GM21717 (cell line): ENCODE measurements at regions not wholly inside any gene's neighbourhood (a gene's known extent, or its start where the extent isn't known, plus 50 kb on each side); places are given as distances from the start of the nearest gene placed in this dataset.

Experiments
- ATAC-seq: cut with Tn5 transposase; IDR thresholded peaks from one replicate; pipeline ENCODE4 v1.9.1; 2021; ENCODE audit warnings: mild to moderate bottlenecking, moderate library complexity; ENCODE audit not compliant: unreplicated experiment

DNA sequence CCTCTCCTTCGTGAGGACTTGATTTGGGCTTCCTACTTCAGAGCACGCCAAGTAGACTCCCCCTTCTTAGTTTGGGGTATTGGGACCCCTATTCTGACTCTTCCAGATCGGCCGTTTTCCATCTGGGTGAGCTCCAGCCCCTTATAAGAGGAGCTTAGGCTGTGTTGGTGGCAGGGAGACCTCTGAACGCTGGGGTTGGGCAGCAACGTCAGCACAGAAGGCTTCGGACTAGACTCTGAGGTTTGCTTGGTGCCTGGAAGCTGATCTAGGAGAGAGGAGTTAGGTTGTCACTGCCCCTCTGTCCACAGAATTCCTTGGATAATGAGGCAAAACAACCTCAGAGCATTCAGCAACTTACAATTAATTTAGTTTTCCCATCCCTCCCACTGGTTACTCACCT is 99.2 kb upstream of the RTL1 start:
- ATAC-seq: no peak

DNA sequence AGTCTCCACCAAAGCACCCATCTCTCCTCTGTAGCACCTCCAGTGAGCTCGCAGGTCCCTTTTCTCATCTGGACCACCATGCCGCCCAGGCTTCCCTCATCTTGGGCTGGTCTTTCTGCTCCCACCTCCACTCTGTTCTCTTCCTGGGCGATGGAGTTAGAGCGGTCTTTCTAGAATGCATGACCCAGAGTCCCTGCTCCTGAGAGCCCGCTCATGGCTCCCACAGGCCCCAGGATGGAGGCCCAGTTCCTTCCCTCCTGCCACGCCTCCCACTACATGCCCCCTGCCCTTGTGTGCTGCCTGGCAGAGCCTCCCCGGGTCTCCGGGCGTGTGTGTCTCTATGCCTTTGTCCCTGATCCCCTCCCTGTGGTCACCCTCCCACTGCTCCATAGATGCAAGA is 100.7 kb upstream of the RTL1 start:
- ATAC-seq: no peak

DNA sequence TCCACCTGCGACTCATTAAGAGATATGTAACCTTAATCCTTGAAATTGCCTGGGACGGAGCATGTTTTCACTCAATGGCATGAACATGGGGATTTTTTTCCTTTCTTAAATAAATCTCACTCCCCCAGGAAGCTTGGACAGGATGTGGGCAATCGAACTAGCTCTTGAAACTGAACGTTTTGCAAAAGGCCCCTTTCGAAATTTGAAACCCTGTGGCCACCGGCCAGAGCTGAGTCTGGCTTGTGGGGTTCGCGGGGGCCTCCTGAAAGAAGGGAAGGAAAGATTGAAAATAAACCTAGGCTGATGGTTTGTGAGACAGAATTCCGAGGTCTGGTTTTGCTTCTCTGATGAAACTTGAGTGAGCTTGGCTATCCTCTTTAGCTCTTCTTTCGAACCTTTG is 101.4 kb upstream of the RTL1 start:
- ATAC-seq: no peak

DNA sequence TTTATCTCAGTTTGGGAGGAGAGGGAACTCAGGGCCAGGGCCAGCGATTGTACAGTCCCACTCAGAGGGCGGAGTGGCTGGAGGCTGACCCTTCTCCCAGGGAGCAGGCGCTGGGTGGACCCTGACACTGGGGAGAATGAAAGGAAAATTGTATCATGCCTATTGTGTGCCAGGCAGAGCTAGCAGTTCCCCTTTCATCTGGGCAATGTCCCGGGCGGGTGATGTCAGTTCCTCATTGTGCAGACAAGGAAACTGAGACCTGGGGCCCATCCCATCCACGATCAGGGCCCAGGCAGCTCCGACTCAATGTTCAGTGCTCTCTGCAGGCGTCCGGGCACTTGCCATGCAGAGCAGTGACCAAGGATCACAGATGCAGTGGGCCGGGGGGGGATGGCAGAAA is 101.9 kb upstream of the RTL1 start:
- no peak for ATAC-seq

DNA sequence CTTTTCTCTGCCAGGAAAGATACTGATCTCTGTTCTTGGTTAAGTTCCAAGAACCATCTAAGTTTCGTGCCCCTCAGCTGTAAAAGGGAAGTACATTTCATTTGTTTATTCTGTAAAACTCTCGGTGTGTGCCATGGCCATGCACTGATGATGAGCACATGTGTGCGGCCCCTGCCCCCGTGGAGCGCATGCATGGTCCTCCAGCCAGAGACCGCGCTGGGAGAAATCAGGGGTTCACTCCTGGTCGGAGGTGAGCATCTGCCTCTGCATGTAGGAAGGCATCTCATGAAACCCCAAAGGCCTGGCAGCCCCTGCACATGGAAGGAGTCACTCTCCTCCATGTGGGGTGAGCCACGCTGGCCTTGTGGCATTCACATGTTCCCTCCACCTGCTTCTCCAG is 102.5 kb upstream of the RTL1 start:
- no peak for ATAC-seq

DNA sequence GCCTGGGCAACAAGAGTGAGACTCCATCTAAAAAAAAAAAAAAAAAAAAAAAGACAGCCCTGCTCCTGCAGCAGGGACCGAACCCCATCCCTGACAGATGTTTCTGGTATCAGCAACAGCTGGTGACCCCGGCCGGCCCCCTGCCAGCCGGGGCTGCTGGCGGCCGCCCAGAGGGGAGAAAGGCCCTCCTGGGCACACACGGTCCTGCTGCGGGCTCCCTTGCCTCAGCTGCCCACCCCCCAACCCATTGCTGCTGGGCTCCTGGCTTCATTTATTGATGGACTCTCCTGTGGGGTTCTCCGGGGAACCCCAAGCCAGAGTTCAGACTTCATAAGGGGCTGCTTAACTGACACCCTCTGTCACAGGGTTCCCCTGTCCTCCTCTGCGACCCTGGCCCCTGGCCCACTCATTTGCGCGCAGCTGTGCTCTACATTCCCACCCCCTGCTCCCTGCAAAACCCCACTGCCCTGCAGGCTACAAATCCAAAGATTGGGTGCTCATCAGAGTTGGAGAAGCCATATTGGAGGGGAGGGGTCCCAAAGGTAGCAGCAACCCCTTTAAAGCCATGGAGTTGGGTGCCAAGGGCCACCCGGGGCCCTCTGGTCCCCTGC is 103.6 kb upstream of the RTL1 start:
- no peak for ATAC-seq

DNA sequence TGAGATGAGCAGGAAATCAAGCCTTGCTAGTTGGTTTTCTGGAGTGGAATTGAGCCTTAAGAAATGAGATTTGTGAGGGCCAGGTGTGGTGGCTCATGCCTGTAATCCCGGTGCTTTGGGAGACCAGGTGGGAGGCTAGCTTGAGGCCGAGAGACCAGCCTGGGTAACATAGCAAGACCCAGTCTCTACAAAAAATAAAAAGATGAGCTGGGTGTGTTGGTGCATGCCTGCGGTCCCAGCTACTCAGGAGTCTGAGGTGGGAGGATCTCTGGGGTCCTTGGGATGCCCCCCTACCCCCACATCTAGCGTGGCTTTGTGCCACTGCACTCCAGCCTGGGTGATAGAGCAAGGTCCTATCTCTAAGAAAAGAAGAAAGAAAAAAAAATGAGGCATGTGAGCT is 104.2 kb upstream of the RTL1 start:
- no peak for ATAC-seq

DNA sequence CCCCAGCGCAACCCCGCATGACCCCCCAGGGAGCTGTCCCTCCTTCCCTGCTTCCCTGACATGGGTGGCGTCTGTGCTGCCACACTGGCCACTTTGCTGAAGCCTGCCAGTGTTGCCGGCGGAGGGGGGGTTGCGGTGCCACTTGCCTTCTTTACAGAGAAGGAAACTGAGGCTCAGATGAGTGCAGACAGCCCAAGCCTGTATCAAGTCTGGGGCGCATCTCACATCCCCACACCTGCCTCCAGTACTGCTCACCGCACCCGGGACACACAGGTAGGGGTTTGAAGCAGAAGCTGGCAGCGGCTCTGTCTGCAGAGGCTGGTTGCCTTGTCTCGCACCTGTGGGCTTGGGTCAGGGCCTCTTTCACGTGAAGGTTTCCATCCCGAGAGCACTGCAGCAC is 104.7 kb upstream of the RTL1 start:
- no peak for ATAC-seq

DNA sequence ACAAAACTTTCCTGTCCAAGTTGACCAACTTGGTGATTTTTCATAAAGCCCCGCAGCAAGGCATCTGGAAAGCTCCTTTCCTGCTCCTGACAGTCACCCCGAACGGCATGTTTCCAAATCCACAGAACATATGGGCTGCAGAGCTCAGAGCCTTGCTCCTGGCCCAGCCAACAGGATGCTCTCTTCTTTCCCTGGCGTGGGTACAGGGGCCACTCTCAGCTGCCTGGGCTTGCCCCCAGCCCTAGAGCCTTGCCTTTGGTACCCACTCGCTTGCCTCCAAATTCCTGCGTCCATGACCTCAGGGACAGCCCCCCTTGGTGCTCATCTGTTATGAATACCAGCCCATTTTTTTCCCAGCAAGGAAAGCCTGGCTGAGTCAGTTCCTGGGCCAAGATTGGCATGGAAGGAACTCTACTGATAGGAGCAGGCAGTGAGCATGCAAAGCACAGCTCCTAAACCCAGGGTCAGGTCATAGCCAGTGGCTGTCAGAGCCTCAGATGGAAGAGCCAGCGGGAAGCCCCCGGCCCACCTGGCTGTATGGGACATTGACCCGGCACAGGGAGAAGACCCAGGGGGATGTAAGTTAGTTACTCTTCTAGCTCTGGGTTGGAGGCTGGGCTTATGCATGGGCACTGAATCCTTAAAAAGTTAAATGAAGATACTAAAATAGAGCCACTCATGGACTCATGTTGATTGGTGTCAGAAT is 105.3 kb upstream of the RTL1 start:
- no peak for ATAC-seq

DNA sequence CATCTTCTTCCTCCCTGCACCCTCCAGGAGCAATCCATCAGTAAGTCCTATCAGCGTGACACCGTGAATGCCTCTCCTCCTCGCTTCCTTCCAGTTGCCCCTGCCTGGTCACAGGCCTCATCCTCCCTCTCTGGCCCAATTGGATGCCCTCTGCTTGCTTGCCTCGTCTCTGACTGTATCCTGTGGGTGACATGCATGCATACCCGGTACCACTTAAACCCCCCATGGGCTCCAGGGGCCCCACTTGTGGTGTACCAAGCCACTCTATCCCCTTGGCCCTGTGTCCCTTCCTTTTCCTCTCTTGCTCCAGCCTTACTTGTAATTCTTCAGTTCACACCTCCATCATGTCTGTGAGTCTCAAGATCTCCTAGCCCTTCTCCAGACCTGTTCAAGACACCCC is 106.0 kb upstream of the RTL1 start:
- ATAC-seq: no peak

DNA sequence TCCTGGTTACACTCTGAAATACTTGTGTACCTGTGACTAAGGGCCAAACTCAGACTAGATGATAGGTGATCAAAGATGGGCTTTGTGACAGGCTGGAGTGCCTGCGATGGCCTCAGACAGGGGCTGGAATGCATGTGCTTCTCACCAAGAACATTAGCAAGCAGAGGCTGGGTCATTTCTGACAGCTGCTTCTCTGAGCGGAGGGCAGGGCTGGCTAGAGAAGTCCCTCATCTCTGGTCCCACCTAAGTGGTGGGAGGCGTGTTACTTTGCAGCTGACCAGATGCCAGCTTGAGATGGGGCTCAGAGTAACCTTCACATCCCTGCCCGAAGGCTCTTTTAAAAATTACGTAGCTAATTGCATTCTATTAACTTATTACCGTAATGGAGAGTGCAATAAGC is 106.8 kb upstream of the RTL1 start:
- no peak for ATAC-seq

DNA sequence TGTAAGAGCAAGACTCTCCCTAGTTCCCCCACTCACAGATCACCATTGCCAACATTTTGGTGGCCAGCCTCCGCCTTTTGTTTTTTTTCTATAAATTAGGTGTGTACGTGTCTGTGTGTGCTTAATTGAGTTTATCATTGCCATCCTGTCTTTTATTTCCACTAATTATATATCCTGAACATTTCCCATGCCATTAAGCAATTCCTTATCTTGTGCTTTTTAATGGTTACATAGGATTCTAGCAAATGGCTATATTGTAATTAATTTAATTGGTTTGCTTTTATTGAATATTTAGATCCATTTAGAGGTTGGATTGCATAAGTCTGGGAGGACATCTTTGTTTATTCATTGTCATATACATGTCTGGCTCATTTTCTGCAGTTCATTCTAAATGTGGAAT is 107.3 kb upstream of the RTL1 start:
- no peak for ATAC-seq

DNA sequence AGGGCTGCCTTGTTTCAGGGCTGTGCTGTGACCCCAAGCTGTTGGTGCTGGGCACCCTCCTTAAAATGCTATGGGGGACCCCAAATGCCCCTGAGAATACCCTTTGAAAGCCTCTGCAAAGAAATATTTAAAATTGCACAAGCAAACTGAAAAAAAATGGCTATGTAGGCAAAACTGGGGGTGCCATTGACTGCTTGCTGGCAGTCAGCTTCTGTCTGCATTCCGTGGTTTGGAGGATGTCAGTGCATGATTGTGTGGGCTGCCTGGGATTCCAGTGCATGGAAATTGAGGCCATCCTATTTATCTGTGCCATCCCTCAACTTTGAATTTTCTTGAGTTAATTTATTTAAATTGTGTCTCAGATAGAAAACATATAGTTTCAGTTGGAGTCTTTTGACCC is 113.7 kb upstream of the RTL1 start:
- ATAC-seq: no peak

DNA sequence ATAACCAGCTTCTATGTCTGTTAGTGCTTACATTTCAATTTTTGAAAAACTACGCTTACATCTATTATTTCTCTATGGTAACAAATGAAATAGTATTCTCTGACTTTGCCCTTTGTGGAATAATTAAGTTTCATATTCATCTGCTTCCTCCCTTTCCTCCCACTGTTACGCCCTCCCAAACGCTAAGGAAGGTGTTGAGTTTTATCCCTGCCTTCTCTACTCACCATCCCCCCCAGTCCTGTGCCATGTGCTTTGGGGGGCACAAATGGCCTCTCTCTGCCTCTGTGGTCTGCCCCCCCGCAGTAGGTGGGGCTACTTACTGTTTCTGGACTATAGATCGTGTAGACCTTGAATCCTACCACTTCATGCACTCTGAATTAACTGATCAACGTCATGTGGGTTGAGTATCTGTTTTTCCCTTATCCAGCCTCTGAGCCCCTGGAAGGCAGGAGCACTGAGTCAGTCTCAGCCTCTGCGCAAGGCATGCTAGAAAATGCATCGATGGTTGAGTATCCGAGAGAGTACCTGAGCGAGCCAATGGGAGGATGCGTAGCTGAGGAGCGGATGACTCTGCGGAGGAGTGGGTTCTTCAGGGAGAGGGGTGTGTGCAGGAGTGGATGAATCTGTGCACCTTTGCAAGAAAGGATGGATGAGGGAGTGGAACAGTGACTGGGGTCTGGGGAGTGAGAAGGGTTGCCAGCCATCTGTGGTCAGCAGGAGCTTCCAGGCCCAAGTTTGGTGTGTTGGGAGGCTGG is 114.5 kb upstream of the RTL1 start:
- ATAC-seq: no peak

DNA sequence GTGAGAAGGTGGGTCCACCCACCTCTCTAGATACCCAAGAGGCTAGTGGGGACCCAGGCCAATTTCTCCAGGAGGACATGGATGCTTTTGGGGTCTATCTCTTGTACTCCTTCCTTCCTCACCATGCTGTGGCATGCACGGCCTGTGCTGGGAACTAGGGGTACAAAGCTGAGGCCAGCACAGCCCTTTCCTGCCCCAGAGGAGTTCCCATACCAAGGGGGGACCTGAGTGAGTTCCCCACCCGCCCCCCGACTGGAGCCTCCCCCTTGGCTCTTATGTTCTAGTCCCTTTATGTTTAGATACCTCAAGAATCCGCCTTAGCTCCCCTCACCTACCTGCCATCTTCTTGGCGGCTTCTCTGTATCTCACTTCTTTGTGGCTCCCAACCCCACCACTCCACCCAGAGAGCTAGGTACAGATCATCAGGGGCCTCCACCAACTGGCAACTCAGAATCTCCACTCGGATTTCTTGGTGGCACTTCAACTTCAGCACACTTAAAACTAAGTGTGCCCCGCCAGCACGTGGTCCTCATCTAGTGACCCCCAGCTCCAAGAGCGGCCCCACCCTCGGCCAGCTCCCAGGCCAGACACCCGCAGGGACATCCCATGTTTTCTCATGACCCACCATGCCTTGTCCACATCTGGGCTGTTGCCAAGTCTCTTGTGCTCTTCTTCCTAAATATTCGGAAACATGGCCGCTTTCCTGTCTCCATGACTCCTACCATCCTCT is 115.2 kb upstream of the RTL1 start:
- ATAC-seq: no peak

DNA sequence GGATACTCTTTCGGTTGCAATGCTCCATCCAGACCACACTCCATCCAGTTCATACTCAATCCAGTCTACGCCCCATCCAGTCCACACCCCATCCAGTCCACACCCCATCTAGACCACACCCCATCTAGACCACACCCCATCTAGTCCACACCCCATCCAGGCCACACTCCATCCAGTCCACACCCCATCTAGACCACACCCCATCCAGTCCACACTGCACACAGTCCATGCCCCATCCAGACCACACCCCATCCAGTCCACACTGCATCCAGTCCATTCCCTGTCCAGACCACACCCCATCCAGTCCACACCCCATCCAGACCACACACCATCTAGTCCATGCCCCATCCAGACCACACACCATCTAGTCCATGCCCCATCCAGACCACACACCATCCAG is 116.0 kb upstream of the RTL1 start:
- no peak for ATAC-seq

DNA sequence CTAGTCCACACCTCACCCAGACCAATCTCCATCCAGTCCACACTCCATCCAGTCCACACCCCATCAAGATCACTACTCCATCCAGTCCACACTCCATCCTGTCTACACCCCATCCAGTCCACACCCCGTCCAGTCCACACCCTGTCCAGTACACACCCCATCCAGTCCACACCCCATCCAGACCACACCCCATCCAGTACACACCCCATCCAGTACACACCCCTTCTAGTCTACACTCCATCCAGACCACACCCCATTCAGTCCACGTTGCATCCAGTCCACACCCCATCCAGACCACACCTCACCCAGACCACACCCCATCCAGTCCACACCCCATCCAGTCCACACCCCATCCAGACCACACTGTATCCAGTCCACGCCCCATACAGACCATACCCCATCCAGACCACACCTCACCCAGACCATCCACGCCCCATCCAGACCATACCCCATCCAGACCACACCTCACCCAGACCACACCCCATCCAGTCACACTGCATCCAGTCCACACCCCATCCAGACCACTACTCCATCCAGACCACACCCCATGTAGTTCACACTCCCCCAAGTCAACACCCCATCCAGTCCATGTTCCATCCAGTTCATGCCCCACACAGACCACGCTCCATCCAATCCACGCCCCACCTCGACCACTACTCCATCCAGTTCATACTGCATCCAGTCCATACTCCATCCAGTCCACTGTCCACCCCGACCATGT is 116.6 kb upstream of the RTL1 start:
- ATAC-seq: no peak

DNA sequence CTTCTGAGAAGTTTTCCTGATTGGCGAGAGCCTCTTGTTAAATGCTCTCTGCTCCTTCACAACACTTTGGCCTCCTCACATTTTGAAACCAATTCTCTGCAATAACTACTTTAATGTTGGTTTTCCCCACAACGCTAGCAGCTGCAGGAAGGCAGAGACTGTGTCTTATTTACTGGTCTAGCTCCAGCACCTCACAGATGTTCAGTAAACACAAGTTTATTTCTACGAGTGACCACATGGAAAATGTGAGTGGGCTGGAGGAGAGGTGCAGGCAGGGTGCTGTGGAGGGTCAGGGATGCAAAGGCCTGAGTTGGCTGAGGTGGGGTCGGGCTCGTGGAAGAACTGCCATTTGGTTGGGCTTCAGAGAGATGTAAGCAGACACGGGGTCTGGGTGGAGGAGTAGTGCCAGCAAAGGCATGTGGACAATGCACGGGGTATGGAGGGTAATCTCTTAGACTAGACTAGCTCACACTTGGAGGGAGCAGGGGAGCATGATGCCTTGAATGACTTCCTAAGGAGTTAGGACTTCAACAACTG is 117.4 kb upstream of the RTL1 start:
- ATAC-seq: no peak

DNA sequence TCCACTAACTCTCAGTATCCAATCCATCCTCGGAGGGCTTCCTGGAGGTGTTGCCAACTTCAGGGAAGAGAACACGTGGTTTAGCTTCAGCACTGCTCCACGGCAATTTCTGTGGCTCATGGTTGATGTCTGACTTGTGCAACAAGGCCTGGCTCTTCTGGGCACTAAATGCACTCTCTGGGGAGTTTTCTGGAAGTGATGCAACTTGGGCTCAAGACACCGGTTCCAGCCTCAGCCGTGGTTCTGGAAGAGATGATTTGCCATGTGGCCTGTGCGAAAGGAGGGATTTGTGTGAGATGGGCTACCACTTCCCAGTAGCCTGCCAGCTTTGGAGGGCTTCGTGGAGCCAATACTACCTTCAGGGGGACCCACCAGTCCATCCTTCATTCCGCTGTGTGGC is 118.6 kb upstream of the RTL1 start:
- no peak for ATAC-seq

DNA sequence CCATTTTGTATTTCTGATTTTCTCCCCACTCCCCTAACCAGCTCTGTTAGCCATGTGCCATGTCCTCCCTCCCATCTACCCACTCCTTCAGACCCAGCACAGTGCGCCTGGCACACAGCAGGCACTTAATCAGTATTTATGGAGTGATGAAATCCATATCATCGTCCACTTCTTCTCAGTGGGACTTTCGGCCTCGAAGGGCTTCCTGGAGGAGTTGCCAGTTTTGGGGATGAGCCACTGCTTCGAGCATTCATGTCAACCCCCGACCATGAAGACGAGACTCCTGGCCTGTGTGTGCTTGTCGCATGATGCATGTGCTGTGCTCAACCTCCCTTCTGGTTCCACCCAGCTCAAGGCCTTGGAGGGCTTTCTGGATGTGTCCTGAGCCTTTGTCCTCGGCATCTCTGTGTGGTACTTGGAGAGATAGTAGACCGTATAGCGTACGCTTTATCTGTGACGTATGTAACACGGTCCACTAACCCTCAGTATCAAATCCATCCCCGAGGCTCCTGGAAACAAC is 119.5 kb upstream of the RTL1 start:
- ATAC-seq: no peak

DNA sequence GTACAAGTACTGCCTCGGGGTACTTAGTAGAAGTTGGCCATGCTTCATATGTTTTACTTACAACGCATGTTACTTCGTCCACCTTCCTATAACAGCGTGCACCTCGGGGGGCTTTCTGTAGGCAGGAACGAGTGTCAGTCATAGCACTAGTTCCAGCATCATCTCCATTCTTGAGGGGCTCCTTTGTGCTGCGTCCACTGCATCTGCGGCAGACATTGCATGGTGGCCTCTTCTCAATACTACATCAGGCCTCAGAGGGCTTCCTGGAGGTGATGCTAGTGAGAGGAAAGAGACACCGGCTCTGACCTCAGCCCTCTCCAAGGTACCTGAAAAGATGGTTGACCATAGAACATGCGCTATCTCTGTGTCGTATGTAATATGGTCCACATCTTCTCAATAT is 121.2 kb upstream of the RTL1 start:
- ATAC-seq: no peak
